Dedifferentiated amniotic fluid mesenchymal stem cell (primary cell): ENCODE measurements at regions not wholly inside any gene's neighbourhood (a gene's known extent, or its start where the extent isn't known, plus 50 kb on each side); places are given as distances from the start of the nearest gene placed in this dataset.

Experiments
- DNase-seq: peaks from one replicate; pipeline ENCODE4 v3.0.0-alpha.2; 2016; ENCODE audit errors: extremely low spot score

DNA sequence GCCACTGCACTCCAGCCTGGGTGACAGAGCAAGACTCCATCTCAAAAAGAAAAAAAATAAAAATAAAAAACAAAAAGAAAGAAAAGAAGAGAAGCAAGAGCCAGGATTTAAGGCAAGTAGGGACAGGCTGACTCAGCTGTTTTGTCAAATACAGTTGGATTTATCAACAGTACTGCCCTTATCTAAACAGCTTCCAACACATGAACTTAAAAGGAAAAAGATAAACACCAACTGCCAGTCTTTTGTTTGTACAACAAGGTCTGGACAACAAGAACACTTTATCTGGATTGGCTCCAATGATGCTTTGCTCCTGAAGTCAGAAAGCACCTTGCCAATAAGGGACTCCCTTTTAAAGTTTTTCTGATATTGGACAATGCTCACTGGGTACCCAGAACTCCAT lies 886.0 kb downstream of the ADGRL2 start:
- DNase-seq = no peak

DNA sequence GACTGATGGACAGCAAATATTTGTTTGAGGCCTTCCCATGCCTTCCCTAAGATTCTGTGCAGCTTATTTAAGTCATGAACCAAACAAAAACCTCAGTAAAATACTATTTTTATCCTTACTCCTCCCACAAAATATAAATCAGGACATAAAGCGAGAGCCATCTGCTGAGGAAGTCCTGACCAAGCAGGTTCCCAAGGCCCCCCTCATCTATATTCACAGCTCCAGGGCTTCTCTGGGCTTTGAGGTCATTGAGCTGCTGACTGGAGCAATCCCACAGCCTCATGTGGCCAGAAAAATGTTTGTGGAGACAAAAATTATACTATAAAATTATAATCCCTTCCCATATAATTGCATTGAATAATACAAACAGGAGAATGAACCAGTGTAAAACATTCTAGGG lies 846.2 kb downstream of the ADGRL2 start:
- DNase-seq = no peak

DNA sequence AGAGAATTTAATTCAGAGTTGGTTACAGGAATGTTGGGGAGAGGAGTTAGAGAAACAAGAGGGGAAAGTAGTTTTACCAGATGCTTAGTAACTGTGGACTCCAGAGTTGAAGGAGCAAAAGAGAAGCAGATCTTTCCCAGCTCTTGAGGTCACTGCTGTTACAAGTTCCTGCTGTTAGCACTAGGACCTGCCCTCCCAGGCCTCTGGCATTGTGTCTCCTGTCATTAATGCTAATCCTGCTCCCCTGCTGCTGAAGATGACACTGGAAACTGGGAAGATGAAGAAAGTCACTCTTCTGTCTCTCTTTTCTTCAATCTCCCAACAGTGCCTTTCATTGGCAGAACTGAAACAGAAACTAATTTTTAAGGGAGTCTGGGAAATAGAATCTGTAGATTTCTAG lies 845.6 kb downstream of the ADGRL2 start:
- no peak for DNase-seq

DNA sequence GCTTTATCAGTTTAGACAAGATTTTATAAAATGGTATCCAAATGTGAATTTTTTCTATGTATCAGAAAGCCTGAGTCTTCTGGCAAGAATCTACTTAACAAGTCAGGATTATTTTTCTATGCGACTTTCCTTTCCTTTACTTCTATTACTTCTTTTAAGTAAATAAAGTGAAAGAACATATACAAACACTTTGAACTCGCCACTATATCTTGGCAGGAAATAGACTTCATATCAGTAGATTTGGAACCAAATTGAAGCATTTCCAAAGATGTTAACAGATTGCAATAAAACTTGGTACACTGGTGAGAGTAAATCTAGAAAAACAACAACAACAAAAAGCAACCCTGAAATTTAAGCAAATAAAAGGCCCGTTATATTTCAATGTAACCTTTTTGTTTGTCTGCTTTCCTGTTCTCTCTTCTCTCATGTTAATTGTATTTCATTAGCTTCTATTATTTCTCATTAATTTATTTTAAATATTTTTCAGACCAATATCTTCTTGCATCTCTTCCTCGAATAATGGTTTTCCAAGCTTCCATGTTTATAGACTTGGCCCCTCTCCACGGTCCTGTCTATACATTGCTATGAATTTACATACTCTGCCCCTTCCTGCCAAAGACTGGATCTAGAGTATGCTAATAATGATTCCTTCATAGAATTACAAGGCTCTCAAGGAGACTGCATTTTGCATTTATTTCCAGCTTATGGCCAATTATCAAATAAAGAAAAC lies 843.6 kb downstream of the ADGRL2 start:
- DNase-seq = no peak

DNA sequence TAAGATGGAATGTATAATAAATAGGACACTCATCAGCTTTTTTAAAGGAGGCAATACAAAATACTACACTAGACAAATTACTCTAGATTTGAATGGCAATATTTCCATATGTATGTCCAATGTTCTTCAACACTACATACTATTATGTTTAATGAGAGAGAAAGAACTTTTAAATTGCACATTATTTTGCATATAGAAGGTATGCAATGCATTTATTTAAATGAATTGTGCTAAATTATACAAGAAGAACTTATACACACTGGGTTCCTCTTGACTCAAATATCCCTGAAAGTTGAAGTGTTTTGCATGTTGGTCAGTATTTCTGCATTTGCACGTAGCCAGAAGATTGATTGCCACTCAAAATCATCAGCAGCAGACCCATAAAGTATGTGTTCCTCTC lies 839.6 kb downstream of the ADGRL2 start:
- DNase-seq = no peak

DNA sequence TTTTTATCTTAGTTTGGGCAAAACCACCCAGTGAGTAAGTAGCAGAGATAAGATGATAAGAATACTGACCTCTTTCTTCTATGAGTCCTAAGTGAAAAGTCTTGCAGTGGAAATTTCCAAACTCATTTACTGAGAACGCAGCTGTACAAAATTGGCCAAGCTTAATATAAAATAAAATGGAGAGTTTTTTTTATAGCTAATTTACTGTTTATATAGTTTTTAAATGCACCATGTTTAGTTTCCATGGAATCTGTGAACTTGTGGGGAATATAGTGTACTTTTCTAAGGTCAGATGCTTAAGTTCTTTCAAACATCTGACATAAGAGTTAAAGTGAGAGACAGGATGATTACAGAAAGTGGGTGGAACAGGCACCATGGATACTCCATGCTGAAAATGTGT lies 833.5 kb downstream of the ADGRL2 start:
- no peak for DNase-seq

DNA sequence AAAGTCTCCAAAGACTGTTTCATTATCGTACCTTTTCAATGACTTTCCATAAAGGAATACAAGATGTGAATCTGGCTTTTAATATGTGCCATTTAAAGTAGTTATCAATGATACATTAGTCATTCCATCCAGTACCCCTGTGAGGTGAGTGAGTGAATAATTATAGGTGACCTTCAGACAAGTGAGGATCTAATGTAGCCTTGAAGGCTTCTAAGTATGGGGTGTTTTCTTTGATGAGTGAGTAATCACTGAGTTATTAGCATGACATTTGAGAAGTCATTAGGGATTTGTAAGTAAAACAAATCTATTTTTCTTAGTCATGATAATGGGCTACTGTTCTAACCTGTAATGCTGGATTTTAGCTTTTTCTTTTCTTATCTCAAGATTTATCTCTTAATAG lies 831.4 kb downstream of the ADGRL2 start:
- DNase-seq = no peak

DNA sequence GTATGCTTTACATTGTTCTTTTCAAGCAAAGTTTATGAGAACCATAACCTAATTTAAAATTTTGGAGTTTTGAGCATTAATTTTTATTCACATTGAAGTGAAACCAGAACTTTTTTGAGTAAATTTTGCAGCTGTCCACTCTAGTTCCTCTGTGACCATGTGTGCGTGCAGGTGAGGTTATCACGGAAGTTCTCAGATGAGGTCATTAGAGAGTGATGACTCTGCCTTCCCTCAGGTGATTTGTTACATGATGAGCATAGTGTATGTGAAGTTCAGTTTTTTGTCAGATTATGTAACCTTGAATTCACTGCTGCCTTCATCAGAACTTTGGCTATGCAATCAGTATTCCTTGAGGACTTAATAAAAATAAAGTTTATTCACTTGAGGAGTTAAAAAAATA lies 828.2 kb downstream of the ADGRL2 start:
- no peak for DNase-seq

DNA sequence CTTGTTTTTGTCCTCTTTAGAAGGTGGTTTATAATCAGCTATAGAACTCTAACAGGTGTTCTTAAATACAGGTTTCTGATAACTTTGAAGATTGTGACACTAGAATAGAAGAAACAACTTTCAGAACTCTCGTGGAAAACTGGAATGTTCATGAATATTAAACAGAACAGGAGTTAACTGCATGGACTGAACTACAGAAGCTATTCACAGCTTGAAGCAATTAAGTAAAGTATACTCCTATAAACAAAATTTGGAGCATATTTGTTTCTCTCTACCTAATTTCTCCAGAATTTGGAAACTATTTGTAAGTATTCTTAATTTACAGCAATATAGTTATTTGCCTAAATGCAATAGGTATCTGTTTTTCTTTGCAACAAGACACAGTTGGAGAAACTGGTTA lies 824.8 kb downstream of the ADGRL2 start:
- DNase-seq = no peak

DNA sequence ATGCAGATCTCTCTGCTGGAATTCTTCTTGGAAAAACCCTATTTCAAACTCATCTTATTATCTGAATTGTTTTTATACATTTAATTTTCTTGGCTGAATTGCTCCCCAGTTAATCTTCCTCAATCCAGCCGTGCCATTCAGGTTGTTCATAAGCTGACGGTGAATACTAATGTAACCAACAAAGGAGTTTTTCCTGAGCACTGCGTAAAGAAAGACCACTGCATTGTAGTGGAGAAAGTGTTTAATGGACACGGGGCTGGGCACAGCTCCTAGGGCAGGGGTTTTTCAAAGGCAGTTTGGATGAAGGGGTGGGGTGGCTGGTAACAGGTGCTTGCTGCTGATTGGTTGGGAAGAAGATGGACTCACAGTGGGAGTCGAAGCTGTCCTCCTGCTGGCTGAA lies 820.3 kb downstream of the ADGRL2 start:
- DNase-seq = no peak

DNA sequence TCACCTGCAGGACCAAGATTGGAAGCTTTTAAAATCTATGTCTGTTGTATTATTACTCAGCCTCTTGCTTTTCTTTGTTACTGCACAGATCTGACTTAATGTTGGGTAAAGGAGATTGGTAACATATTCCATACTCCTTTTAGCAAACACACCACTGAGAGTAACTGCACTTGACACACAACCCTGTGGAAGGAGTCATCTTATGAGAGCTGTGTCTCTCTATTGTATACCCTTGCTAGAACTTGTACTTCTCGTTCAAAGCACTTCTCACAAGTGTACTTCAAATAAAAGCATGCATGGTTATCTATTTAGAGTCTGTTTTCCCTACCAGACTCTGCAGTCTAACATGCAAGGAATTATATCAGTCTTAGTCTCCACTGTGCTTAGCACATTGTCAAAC lies 813.4 kb downstream of the ADGRL2 start:
- DNase-seq = no peak

DNA sequence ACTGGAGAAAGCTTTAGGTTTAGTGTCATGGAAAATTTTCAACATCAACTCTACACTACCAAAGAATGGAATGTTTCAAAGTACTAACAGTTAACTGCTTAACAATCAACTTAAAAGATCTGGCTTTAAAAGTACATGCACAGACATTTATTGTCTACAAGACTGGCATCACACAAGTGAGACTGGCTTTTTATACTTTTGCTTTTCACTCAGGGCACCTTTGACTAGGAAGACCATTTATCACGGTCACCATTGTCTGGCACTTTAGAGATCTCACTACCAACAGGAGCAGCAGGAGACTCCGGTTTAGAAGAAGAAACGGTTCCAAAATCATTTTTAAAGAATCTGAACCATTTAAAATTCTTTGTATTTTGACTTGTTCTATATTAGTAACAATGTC lies 812.3 kb downstream of the ADGRL2 start:
- DNase-seq = no peak

DNA sequence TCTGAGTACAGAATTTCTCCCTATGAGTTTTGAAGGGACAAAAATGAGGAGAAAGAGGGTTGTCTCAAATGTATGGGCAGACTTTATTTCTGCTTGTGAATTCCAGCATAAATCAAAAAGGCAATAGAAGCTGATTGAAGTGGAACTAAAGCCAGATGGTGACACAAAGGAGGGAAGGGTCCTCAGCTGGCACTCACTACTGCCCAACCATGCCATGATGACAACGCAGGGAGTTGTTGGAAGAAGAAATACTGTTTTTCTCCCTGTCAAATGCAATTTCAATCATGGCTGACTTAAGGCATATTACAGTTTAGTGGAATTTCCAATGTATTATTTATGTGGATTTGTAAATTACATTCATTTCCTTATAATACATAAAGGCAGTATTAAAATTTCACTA lies 805.8 kb downstream of the ADGRL2 start:
- no peak for DNase-seq

DNA sequence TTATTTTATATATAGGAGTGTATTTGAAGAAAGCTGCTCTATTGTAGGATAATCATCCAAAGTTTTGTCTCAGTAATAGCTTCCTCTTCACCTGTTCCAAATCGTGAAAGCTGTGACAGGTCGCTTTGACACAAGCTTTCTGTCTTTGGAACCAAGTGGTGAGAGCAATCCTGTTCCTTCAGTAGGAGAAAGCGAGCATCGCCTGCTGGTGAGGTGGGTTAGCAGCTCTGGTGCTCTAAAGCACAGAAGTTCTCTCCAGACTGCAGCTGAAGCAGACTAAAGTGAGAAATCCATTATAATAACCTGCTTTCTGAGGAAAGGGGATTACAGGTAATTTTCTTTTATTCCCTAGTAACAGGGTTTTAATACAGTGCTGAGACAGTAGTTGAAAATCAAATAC lies 803.8 kb downstream of the ADGRL2 start:
- DNase-seq = no peak

DNA sequence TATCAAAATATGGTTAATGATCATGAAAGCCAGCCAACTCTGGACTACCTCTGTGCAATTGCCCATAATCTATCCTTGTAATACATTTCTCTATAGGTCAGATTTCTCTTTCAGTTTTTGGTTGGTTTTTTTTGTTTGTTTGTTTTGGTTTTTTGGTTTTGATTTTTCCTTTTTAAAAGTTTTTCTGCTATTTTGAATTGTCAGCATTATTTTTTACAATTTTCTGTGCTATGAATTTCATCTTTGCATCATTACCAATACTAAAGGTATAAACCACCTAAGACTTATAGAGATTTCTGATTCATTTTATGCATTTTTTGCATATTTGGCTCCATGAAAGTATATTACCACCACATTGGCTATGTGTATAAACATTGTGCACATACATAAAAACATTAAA lies 799.6 kb downstream of the ADGRL2 start:
- DNase-seq = no peak

DNA sequence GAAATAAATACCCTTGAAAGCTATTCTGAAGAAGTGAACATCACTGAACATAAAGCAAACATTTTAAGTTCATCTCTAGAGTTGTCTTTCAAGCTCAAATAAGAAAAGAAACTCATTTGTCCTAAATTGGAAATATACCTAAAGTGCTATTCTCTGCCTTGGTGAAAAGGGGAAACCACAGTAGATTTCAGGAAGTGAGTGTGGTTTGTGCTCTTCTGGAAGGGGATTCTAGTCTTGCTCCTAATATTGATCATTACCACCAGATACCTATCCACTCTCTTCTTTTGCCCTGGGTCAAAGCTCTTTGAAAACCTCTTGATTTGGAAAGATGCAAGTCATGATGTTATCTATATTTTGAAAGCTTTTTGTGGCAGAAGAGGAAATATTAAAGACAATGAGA lies 798.1 kb downstream of the ADGRL2 start:
- no peak for DNase-seq

DNA sequence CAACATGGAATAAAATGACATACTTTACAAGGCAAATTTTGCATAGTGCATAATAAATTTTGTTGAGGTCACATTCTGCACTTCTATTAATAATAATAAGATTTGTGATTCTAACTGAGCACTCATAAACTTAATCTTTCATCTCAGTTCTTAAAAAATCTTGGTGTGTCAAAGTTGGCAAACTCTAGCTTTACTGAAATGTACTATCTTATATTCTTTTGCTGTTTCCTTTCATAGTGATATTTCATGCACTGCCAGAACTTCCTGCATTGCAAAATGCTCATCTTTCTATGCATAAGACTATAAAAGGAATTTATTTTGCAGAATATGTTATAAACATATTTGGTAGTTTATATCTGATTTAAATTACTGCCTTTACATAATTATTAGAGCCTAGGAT lies 797.6 kb downstream of the ADGRL2 start:
- DNase-seq = no peak

DNA sequence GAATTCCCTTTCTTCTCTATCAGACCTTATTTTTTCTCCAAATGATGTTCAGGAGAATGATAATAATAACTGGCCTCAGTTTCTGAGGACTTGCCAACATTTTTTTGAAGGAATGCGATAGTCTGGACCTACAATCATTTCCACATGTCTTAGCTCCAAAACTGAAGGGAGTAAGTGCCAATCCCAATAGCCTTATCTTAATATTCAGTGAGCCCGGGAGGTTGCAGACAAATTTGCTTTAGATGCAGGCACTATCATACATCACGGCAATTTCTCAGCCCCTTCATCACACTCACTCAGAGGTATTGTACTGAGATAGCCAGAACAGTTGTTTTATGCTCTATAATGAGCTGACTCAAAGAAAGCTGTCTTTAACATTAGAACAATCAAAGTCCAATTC lies 796.9 kb downstream of the ADGRL2 start:
- DNase-seq = peak; percentile 51

DNA sequence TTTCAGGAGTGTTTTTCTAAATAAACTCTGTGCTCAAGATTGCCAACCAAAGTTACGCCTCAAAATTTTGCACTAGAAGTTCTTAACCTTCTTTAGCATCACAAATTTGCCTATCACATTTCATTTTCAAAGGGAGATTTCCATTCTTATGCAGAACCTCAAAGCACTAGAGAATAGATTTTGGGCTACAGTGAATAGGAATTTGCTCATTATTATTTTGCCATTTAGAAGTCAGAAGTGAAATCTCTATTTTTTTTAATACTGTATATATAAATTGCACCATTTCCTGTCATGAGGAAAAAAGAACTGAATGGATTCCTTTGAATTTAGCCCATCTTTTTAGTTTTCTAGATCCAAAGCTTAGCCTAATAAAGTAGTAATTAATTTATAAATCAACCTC lies 796.4 kb downstream of the ADGRL2 start:
- no peak for DNase-seq

DNA sequence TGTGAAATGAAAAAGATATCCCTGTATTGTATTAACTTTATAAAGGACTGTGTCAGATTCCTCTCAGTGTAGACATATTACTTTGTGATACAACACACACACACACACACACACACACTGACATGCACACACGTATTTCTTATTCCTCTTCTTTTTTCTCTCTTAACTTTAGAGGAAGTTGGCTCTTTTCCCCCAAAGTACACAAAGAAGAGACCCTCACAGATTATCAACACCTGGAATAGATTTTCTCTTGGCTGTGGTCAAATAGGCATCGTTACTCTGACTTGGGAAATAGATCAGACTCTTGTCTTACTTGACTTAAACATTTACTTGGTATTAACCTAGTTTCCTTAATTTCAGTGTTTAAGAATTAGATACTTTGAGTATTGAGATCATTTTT lies 792.8 kb downstream of the ADGRL2 start:
- no peak for DNase-seq

DNA sequence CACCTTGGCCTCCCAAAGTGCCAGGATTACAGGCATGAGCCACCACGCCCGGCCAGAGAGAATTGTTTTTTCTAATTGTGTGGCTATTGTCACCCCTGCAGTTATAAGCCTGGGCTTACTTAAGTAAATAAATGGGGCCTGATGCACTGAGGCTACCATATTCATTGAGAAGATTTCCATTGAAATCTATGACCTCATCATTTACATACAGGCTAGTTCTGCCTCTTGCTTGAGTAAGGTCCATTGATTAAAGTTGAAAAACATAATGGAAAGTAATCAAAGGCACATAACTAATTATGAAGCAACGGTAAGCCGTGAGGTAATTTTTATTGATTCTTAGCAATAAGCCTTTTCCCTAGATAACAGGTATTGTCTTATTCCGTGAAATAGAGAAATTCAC lies 788.9 kb downstream of the ADGRL2 start:
- DNase-seq = no peak

DNA sequence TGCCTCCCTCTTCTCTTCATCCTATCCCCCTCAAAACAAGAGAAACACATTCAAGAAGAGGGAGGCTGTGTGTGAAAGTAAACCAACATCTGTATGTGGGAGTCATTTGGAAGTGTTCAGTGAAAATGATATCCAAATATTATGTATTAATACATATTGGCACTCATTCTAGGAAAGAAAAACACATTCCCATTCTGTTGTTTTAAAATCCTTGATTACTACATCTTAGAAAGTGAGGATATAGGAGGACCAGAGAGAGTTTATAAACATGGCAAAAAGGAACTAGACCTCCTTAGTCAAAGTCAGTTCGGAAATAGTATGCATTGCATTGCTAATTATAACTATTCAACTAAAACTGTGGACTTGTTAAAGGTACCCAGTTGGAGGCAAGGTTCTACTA lies 786.6 kb downstream of the ADGRL2 start:
- no peak for DNase-seq

DNA sequence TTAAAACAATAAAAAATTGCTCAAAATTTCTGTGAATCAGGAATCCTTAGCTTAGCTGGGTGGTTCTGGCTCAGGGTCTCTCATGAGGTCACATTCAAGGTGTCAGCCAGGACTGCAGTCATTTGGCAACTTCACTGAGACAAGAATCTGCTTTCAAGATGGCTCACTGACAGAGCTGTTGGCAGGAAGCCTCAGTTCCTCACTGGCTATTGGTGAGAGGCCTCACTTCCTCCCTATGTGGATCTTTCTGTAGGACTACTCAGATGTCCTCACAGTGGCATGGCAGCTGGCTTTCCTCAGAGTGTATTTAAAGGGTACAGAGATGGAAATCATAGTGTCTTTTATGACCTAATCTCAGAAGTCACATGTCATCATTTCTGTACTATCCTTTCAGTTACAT lies 785.7 kb downstream of the ADGRL2 start:
- DNase-seq = no peak

DNA sequence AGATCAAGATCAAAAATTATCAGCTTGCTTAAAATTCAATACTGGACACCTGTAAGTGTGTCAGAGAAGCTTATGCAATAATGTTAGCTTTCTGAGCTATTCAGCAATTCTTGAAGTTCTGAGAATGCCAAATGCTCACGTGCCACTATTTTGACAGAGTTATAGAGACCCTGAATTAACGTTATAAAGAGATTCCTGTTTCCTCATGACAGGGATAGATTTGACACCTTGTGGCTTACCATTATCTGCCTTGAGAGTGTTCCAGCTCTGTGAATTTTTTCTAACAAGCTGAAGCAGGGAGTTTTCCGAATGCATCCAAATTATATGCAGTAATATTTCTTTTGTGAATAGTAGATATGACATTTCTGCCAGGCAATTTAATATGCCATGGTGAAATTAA lies 781.6 kb downstream of the ADGRL2 start:
- DNase-seq = no peak
